PC-9 (cell line): ENCODE measurements at regions not wholly inside any gene's neighbourhood (a gene's known extent, or its start where the extent isn't known, plus 50 kb on each side); places are given as distances from the start of the nearest gene placed in this dataset.

ENCODE experiments used
- BruUV-seq: library from RNA; stranded (reverse); fragments of 400-500 nt; replicated peaks from 2 replicates; lab custom pipeline; 2021; lab: Mats Ljungman, UMichigan
- CTCF ChIA-PET: fragments of 300-600 bp; sonication (Branson Sonifier 250); formaldehyde crosslinking; loops from one replicate; lab custom pipeline; 2022; ENCODE audit warnings: antibody characterized with exemption; lab: Charles Lee
- POLR2A ChIA-PET: fragments of 300-600 bp; sonication (Branson Sonifier 250); formaldehyde crosslinking; loops from one replicate; lab custom pipeline; 2022; ENCODE audit warnings: antibody characterized with exemption; ENCODE audit not compliant: unreplicated experiment; lab: Charles Lee
- DNase-seq, 2 experiments: peaks; one replicate each; pipeline versions ENCODE4 v3.0.0 to v3.0.0-alpha.2; 2015 to 2022; ENCODE audit warnings: mixed read lengths in 1 of 2
- H2AFZ ChIP-seq: fragments of 200-600 bp; sonication (generic); 2 replicates; pipeline ENCODE4 v1.8.1; 2017; ENCODE audit warnings: antibody characterized with exemption
- H3F3A ChIP-seq: fragments of 200-600 bp; sonication (generic); 2 replicates; pipeline ENCODE4 v1.8.1; 2017; ENCODE audit warnings: antibody characterized with exemption, mild to moderate bottlenecking, low read depth; ENCODE audit not compliant: insufficient read depth
- H3K27ac ChIP-seq: fragments of 200-600 bp; sonication (generic); 2 replicates; pipeline ENCODE4 v1.6.1; 2016; ENCODE audit warnings: mixed run types
- H3K27me3 ChIP-seq: fragments of 200-600 bp; sonication (generic); 2 replicates; pipeline ENCODE4 v1.6.1; 2016; ENCODE audit warnings: low read depth, mixed run types; ENCODE audit not compliant: insufficient read depth
- H3K36me3 ChIP-seq: fragments of 200-600 bp; sonication (generic); 2 replicates; pipeline ENCODE4 v1.6.1; 2016; ENCODE audit warnings: low read depth, mixed run types
- H3K4me1 ChIP-seq: fragments of 200-600 bp; sonication (generic); replicated peaks from 2 replicates; pipeline ENCODE4 v1.6.1; 2016; ENCODE audit warnings: mixed run types; ENCODE audit not compliant: insufficient read depth
- H3K4me2 ChIP-seq: fragments of 200-600 bp; sonication (generic); 2 replicates; pipeline ENCODE4 v1.6.1; 2017; ENCODE audit warnings: mixed run types
- H3K4me3 ChIP-seq: fragments of 200-600 bp; sonication (generic); 2 replicates; pipeline ENCODE4 v1.6.1; 2016; ENCODE audit warnings: mixed run types
- H3K79me2 ChIP-seq: fragments of 200-600 bp; sonication (generic); 2 replicates; pipeline ENCODE4 v1.6.1; 2017; ENCODE audit warnings: low read depth, mixed run types
- H3K9me2 ChIP-seq: fragments of 200-600 bp; sonication (generic); 2 replicates; pipeline ENCODE4 v1.8.1; 2017; ENCODE audit warnings: mild to moderate bottlenecking; ENCODE audit not compliant: insufficient read depth
- H3K9me3 ChIP-seq: fragments of 200-600 bp; sonication (generic); 2 replicates; pipeline ENCODE4 v1.8.1; 2016; ENCODE audit warnings: low read depth; ENCODE audit not compliant: insufficient read depth
- H4K20me1 ChIP-seq: fragments of 200-600 bp; sonication (generic); 2 replicates; pipeline ENCODE4 v1.8.1; 2017; ENCODE audit not compliant: insufficient read depth
- CTCF ChIP-seq: fragments of 200-600 bp; sonication (generic); conservative IDR thresholded peaks from 2 replicates; pipeline ENCODE4 v1.6.1; 2017; ENCODE audit warnings: mixed run types, antibody characterized with exemption, mild to moderate bottlenecking, moderate library complexity
- EZH2 ChIP-seq: fragments of 200-600 bp; sonication (generic); IDR thresholded peaks from 2 replicates; pipeline ENCODE4 v1.8.0; 2017; ENCODE audit warnings: antibody characterized with exemption, low read depth
- intact Hi-C: fragments of 100-400 bp; cut with micrococcal nuclease; formaldehyde crosslinking; loops from one replicate; pipeline ENCODE4 v1.10.0; 2022; ENCODE audit not compliant: unreplicated experiment

GRCh38 chr4:125826801-125827695 is 512.3 kb downstream of the FAT4 start:
- H3K27me3 ChIP-seq, result no peaks in the 10 kb centered on the region
- TF ChIP-seq CTCF (no peak), EZH2 (no peak)
- H3K4me1 ChIP-seq, result no peaks in the 10 kb centered on the region
- no TSS peak for BruUV-seq
- H3K9me2 ChIP-seq, result peaks cover 4% of the 10 kb centered on the region; the same call in 1 of the 2 replicates
- ChIA-PET POLR2A (no interaction called here), CTCF (no interaction called here)
- H3K4me2 ChIP-seq, result no peak overlapping the region
- H3K27ac ChIP-seq, result no peak overlapping the region
- H2AFZ ChIP-seq, result no peak overlapping the region
- DNase-seq, result no peak
- no peaks in the 10 kb centered on the region for H3K36me3 ChIP-seq
- no peaks in the 10 kb centered on the region for H3K9me3 ChIP-seq
- intact Hi-C loops, result no loop called here
- no peaks in the 10 kb centered on the region for H4K20me1 ChIP-seq
- H3K4me3 ChIP-seq, result no peak overlapping the region
- H3F3A ChIP-seq, result no peaks in the 10 kb centered on the region
- H3K79me2 ChIP-seq, result no peaks in the 10 kb centered on the region

- no TSS peak for BruUV-seq
- H2AFZ ChIP-seq, result no peak overlapping the region
- CTCF ChIA-PET, result no interaction called here
These were observed 512.9 kb downstream of the FAT4 start for GRCh38 chr4:125827696-125828052.

GRCh38 chr4:125828346-125828745 is 513.6 kb downstream of the FAT4 start:
- CTCF ChIA-PET, result no interaction called here
- no peaks in the 10 kb centered on the region for H3K27me3 ChIP-seq

More at GRCh38 chr4:125827696-125828052, 512.9 kb downstream of the FAT4 start:
- Histone ChIP-seq H3K4me3 (no peak overlapping the region), H3K79me2 (no peaks in the 10 kb centered on the region), H3K27me3 (no peaks in the 10 kb centered on the region), H3K27ac (no peak overlapping the region), H3K9me3 (no peaks in the 10 kb centered on the region), H3K4me2 (no peak overlapping the region), H3K36me3 (no peaks in the 10 kb centered on the region), H4K20me1 (no peaks in the 10 kb centered on the region), H3F3A (no peaks in the 10 kb centered on the region), H3K9me2 (peaks cover 4% of the 10 kb centered on the region; the same call in 1 of the 2 replicates), H3K4me1 (no peaks in the 10 kb centered on the region)
- POLR2A ChIA-PET, result no interaction called here
- intact Hi-C loops, result no loop called here
- no peak for DNase-seq
- TF ChIP-seq CTCF (no peak), EZH2 (no peak)

More at GRCh38 chr4:125828346-125828745, 513.6 kb downstream of the FAT4 start:
- intact Hi-C loops, result no loop called here
- BruUV-seq, result no TSS peak
- TF ChIP-seq EZH2 (no peak), CTCF (no peak)
- Histone ChIP-seq H3K4me1 (no peaks in the 10 kb centered on the region), H3K9me2 (peaks cover 4% of the 10 kb centered on the region; the same call in 1 of the 2 replicates), H3K27ac (no peak overlapping the region), H4K20me1 (no peaks in the 10 kb centered on the region), H2AFZ (no peak overlapping the region), H3K4me2 (no peak overlapping the region), H3F3A (no peaks in the 10 kb centered on the region), H3K9me3 (no peaks in the 10 kb centered on the region), H3K4me3 (no peak overlapping the region), H3K79me2 (no peaks in the 10 kb centered on the region), H3K36me3 (no peaks in the 10 kb centered on the region)
- DNase-seq, result no peak
- POLR2A ChIA-PET, result no interaction called here
